ENCODE measurements at regions not wholly inside any gene's neighbourhood (a gene's known extent, or its start where the extent isn't known, plus 50 kb on each side); places are given as distances from the start of the nearest gene placed in this dataset.

- Histone ChIP-seq H3K4me2 (ENCODE audit: low read length) (no peak overlapping the region), H3K27me3 (ENCODE audit: insufficient read depth, low read length) (no peaks in the 10 kb centered on the region; the same call in 1 of the 2 replicates), H3K9me3 (ENCODE audit: low read length) (0 out of 2 replicates have a peak, but pooled peaks cover 4% of the 10 kb centered on the region), H3K9ac (ENCODE audit: low read length) (no peak overlapping the region), H3K4me3 (ENCODE audit: low read depth, low read length, poor library complexity, severe bottlenecking) (no peak overlapping the region), H3K4me1 (ENCODE audit: insufficient read depth, low read length, severe bottlenecking) (no peaks in the 10 kb centered on the region), H3K79me2 (ENCODE audit: insufficient read depth, low read length) (no peaks in the 10 kb centered on the region), H3K36me3 (ENCODE audit: insufficient read depth, low read length) (no peaks in the 10 kb centered on the region), H3K27ac (ENCODE audit: low read depth, low read length, poor library complexity, severe bottlenecking) (no peak overlapping the region), H3F3A (ENCODE audit: insufficient read depth, low read length) (no peaks in the 10 kb centered on the region), H4K20me1 (ENCODE audit: insufficient read depth, low read length) (no peaks in the 10 kb centered on the region), H3K9me2 (ENCODE audit: low read depth, low read length) (no peaks in the 10 kb centered on the region), H2AFZ (ENCODE audit: low read length) (no peak overlapping the region)
- TF ChIP-seq EZH2 (IDR thresholded peaks at IDR 0.05; ENCODE audit: borderline replicate concordance, low read length), result no peak
- TF ChIP-seq CTCF (IDR thresholded peaks at IDR 0.05; ENCODE audit: low read length), result no peak
These were observed 287.8 kb upstream of the CDYL start for GRCh38 chr6:4488389-4488788.

GRCh38 chr6:4487538-4487937, 288.7 kb upstream of the CDYL start:
- no peak overlapping the region for H3K9ac ChIP-seq (ENCODE audit: low read length)
- H3K79me2 ChIP-seq (ENCODE audit: insufficient read depth, low read length), result no peaks in the 10 kb centered on the region
- no peak overlapping the region for H2AFZ ChIP-seq (ENCODE audit: low read length)
- TF ChIP-seq EZH2 (IDR thresholded peaks at IDR 0.05; ENCODE audit: borderline replicate concordance, low read length), result no peak
- TF ChIP-seq CTCF (IDR thresholded peaks at IDR 0.05; ENCODE audit: low read length), result no peak
- H3K9me2 ChIP-seq (ENCODE audit: low read depth, low read length), result no peaks in the 10 kb centered on the region
- no peaks in the 10 kb centered on the region; the same call in 1 of the 2 replicates for H3K27me3 ChIP-seq (ENCODE audit: insufficient read depth, low read length)
- no peaks in the 10 kb centered on the region for H3K4me1 ChIP-seq (ENCODE audit: insufficient read depth, low read length, severe bottlenecking)
- H3K36me3 ChIP-seq (ENCODE audit: insufficient read depth, low read length), result no peaks in the 10 kb centered on the region
- no peak overlapping the region for H3K27ac ChIP-seq (ENCODE audit: low read depth, low read length, poor library complexity, severe bottlenecking)
- H3K4me3 ChIP-seq (ENCODE audit: low read depth, low read length, poor library complexity, severe bottlenecking), result no peak overlapping the region
- 0 out of 2 replicates have a peak, but pooled peaks cover 4% of the 10 kb centered on the region for H3K9me3 ChIP-seq (ENCODE audit: low read length)
- H4K20me1 ChIP-seq (ENCODE audit: insufficient read depth, low read length), result no peaks in the 10 kb centered on the region
- no peak overlapping the region for H3K4me2 ChIP-seq (ENCODE audit: low read length)
- H3F3A ChIP-seq (ENCODE audit: insufficient read depth, low read length), result no peaks in the 10 kb centered on the region

- Histone ChIP-seq H3K9me3 (ENCODE audit: low read length) (0 out of 2 replicates have a peak, but pooled peaks cover 4% of the 10 kb centered on the region), H3F3A (ENCODE audit: insufficient read depth, low read length) (no peaks in the 10 kb centered on the region), H2AFZ (ENCODE audit: low read length) (no peak overlapping the region), H3K4me3 (ENCODE audit: low read depth, low read length, poor library complexity, severe bottlenecking) (no peak overlapping the region), H3K27me3 (ENCODE audit: insufficient read depth, low read length) (peaks cover 4% of the 10 kb centered on the region; the same call in 1 of the 2 replicates), H3K9ac (ENCODE audit: low read length) (no peak overlapping the region), H4K20me1 (ENCODE audit: insufficient read depth, low read length) (no peaks in the 10 kb centered on the region), H3K36me3 (ENCODE audit: insufficient read depth, low read length) (no peaks in the 10 kb centered on the region), H3K4me2 (ENCODE audit: low read length) (no peak overlapping the region), H3K4me1 (ENCODE audit: insufficient read depth, low read length, severe bottlenecking) (no peaks in the 10 kb centered on the region), H3K9me2 (ENCODE audit: low read depth, low read length) (no peaks in the 10 kb centered on the region), H3K79me2 (ENCODE audit: insufficient read depth, low read length) (no peaks in the 10 kb centered on the region), H3K27ac (ENCODE audit: low read depth, low read length, poor library complexity, severe bottlenecking) (no peak overlapping the region)
- TF ChIP-seq CTCF (IDR thresholded peaks at IDR 0.05; ENCODE audit: low read length), result no peak
These were observed 289.5 kb upstream of the CDYL start for GRCh38 chr6:4486568-4487315.

Data from OCI-LY1 (cell line).